Activated B cell treated with CpG ODN at 0.5 μM for 24 hours (primary cell): ENCODE measurements at regions not wholly inside any gene's neighbourhood (a gene's known extent, or its start where the extent isn't known, plus 50 kb on each side); places are given as distances from the start of the nearest gene placed in this dataset.

Experiments used
- ATAC-seq: fragments of 200-7000 bp; cut with Tn5 transposase; one replicate; pipeline ENCODE4 v1.10.0; 2021; ENCODE audit warnings: low read depth, mild to moderate bottlenecking, moderate library complexity
- CTCF ChIA-PET: fragments of 350-600 bp; sonication (Branson Sonifier 250); formaldehyde crosslinking; loops from one replicate; lab custom pipeline; 2021; ENCODE audit warnings: antibody characterized with exemption; lab: Charles Lee
- POLR2A ChIA-PET: fragments of 350-600 bp; sonication (Branson Sonifier 250); formaldehyde crosslinking; loops from one replicate; lab custom pipeline; 2021; ENCODE audit warnings: antibody characterized with exemption; lab: Charles Lee
- DNase-seq: peaks from one replicate; pipeline ENCODE4 v3.0.0; 2022
- H3K27ac Mint-ChIP-seq: one replicate; pipeline ENCODE4 v1.8.0; 2020; ENCODE audit warnings: mixed read lengths
- H3K27me3 Mint-ChIP-seq: one replicate; pipeline ENCODE4 v1.8.0; 2021; ENCODE audit warnings: mixed read lengths
- H3K36me3 Mint-ChIP-seq: one replicate; pipeline ENCODE4 v1.8.0; 2021; ENCODE audit warnings: low read depth, mixed read lengths
- H3K4me1 Mint-ChIP-seq: one replicate; pipeline ENCODE4 v1.8.0; 2021; ENCODE audit warnings: mixed read lengths
- H3K4me3 Mint-ChIP-seq: one replicate; pipeline ENCODE4 v1.8.0; 2020; ENCODE audit warnings: mild to moderate bottlenecking, mixed read lengths
- H3K9me3 Mint-ChIP-seq: one replicate; pipeline ENCODE4 v1.8.0; 2020; ENCODE audit warnings: mixed read lengths
- CTCF ChIP-seq: fragments of 200-600 bp; IDR thresholded peaks from one replicate; pipeline ENCODE4 v1.8.0; 2022; ENCODE audit warnings: antibody characterized with exemption, mild to moderate bottlenecking
- intact Hi-C: fragments of 100-400 bp; cut with micrococcal nuclease; formaldehyde crosslinking; loops from one replicate; pipeline ENCODE4 v1.15.1; 2024

DNA sequence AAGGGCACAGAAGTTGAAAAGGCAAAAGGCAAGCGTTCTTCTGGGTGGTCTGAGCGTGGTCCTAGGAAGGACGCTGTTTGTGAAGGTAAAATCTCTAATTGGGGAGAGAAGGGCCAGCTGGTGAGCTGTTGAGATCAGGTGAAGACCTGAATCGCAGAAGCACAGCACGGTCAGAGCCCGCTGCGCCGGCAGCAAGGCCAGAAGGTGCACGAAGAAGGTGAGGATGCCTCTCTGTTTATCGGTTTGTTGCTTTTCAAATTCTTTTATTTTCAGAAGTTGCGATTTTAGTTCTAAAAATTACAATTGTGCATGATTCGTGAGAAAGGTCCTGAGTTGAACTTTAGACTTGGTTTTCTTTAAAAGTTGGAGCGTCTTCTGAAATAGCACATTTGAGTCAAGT is 247.8 kb upstream of the FOXK1 start:
- H3K9me3 Mint-ChIP-seq: peaks cover 7% of the 10 kb centered on the region
- ATAC-seq: no peak
- CTCF ChIA-PET: no interaction called here

DNA sequence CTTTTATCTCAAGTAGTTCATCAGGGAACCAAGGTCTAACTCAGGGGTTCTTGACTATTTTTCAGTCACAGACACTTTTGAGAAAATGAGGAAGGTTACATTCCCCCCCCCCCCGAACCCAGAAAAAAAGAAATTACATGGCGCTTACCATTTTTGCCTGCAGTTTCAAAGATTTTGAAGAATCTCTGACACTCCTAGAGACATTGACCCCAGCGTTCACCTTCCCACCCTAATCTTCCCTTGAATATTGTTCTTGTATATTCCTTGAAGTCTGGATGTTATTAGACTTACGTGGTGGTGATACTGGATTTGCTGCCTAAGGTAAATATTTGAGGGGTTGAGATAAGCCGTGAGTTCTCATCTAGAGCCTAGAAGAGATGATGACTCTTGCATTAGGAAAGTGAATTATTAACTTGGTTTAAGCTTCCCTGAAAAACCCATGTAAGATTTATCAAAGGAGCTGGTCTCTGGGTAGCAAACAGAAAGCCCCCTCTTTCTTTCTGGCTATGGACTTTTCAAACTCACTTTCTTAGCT is 245.7 kb upstream of the FOXK1 start:
- CTCF ChIA-PET: no interaction called here
- POLR2A ChIA-PET: no interaction called here
- Mint-ChIP-seq H3K36me3 (no peaks in the 10 kb centered on the region), H3K4me3 (no peak overlapping the region), H3K27me3 (no peaks in the 10 kb centered on the region), H3K27ac (no peak overlapping the region), H3K9me3 (peaks cover 3% of the 10 kb centered on the region), H3K4me1 (no peaks in the 10 kb centered on the region)
- TF ChIP-seq CTCF: no peak
- DNase-seq (no peak), ATAC-seq (no peak)
- intact Hi-C loops: no loop called here

More for the DNA sequence above, 247.8 kb upstream of the FOXK1 start:
- Mint-ChIP-seq H3K4me1 (no peaks in the 10 kb centered on the region), H3K27ac (no peak overlapping the region), H3K4me3 (no peak overlapping the region), H3K36me3 (no peaks in the 10 kb centered on the region), H3K27me3 (no peaks in the 10 kb centered on the region)
- TF ChIP-seq CTCF: no peak
- DNase-seq: no peak
- intact Hi-C loops: no loop called here
- POLR2A ChIA-PET: no interaction called here

DNA sequence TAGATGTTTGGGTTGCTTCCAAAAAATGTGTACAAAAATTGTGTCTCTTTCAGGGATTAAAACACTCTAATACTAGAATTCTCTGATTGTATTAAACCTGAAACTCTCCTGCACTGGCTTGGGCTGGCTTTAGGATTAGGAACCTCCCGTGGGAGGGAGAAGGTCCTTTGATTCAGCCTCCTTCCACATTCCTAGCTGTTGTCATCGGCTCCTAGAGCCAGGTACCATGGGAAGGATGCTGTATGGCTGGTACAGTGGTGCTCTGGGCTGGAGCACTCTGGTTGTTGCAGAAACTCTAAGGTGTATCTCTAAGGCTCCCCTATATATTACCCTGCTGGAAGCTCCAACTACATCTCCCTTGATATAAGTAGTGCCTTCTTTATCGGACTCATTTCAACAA is 245.2 kb upstream of the FOXK1 start:
- ATAC-seq (no peak), DNase-seq (no peak)
- intact Hi-C loops: no loop called here
- no peaks in the 10 kb centered on the region for H3K36me3 Mint-ChIP-seq
- ChIA-PET POLR2A (no interaction called here), CTCF (no interaction called here)
- no peaks in the 10 kb centered on the region for H3K27me3 Mint-ChIP-seq
- peaks cover under 1% of the 10 kb centered on the region for H3K9me3 Mint-ChIP-seq
- H3K4me1 Mint-ChIP-seq: no peaks in the 10 kb centered on the region
- no peak overlapping the region for H3K27ac Mint-ChIP-seq
- H3K4me3 Mint-ChIP-seq: no peak overlapping the region
- no peak for TF ChIP-seq CTCF

DNA sequence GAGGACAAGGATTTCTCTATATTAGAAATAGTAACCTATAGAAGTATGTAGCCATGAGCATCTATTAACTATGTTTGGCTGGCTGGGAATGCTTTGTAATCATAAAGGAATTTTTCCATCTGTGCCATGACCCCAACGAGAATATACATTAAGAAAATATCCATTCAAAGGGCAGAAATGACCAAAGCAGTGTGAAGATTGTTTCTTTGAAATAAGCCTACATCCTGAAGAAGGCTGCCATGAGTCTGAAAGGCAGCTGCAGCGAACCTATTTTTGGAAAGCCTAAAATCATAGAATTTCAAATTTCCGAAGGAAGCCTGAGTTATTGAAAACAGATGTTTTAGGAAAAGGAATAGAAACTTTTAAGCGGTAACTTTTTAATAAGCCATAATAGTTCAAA is 244.2 kb upstream of the FOXK1 start:
- H3K27me3 Mint-ChIP-seq: no peaks in the 10 kb centered on the region
- intact Hi-C loops: no loop called here

DNA sequence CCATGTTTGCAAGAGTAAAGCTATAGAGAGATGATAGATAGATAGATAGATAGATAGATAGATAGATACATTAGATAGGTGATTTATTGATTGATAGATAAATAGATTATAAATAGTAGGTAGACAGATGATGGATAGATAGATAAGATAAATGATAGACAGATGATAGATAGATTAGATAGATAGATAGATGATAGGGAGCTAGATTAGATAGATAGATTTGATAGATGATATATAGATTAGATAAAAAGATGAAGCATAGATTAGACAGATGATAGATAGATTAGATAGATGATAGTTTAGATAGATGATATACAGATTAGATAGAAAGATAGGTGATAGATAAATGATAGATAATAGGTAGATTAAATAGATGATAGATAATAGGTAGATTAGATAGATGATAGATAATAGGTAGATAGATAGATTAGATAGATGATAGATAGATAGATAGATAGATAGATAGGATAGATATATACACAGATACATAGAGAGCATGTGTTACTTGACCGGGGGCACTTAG is 243.3 kb upstream of the FOXK1 start:
- ChIA-PET POLR2A (no interaction called here), CTCF (no interaction called here)
- no peaks in the 10 kb centered on the region for H3K27me3 Mint-ChIP-seq
- no peaks in the 10 kb centered on the region for H3K36me3 Mint-ChIP-seq
- ATAC-seq (no peak), DNase-seq (no peak)
- H3K4me3 Mint-ChIP-seq: no peak overlapping the region
- no peak for TF ChIP-seq CTCF
- H3K9me3 Mint-ChIP-seq: no peaks in the 10 kb centered on the region
- H3K27ac Mint-ChIP-seq: no peak overlapping the region
- no peaks in the 10 kb centered on the region for H3K4me1 Mint-ChIP-seq
- intact Hi-C loops: no loop called here

More for the DNA sequence above, 244.2 kb upstream of the FOXK1 start:
- H3K27ac Mint-ChIP-seq: no peak overlapping the region
- H3K36me3 Mint-ChIP-seq: no peaks in the 10 kb centered on the region
- ATAC-seq: no peak
- TF ChIP-seq CTCF: no peak
- H3K4me1 Mint-ChIP-seq: no peaks in the 10 kb centered on the region
- no peak overlapping the region for H3K4me3 Mint-ChIP-seq
- ChIA-PET POLR2A (no interaction called here), CTCF (no interaction called here)
- no peaks in the 10 kb centered on the region for H3K9me3 Mint-ChIP-seq
- DNase-seq: no peak
